WTC11 (cell line): ENCODE measurements at regions not wholly inside any gene's neighbourhood (a gene's known extent, or its start where the extent isn't known, plus 50 kb on each side); places are given as distances from the start of the nearest gene placed in this dataset.

Experiments
- ATAC-seq: fragments of 200-7000 bp; cut with Tn5 transposase; 2 replicates; pipeline ENCODE4 v1.10.0; 2021; ENCODE audit warnings: mild to moderate bottlenecking, moderate library complexity
- CTCF ChIA-PET: fragments of 300-600 bp; sonication (Branson Sonifier 250); formaldehyde crosslinking; loops from one replicate; lab custom pipeline; 2021; ENCODE audit warnings: antibody characterized with exemption; lab: Charles Lee
- POLR2A ChIA-PET: fragments of 350-600 bp; sonication (Branson Sonifier 250); formaldehyde crosslinking; loops from one replicate; lab custom pipeline; 2021; ENCODE audit warnings: antibody characterized with exemption; lab: Charles Lee
- DNase-seq: peaks from one replicate; pipeline ENCODE4 v3.0.0; 2021; ENCODE audit warnings: low spot score
- H3K27ac Mint-ChIP-seq: 2 replicates; pipeline ENCODE4 v1.8.0; 2021; ENCODE audit warnings: mixed read lengths
- H3K27me3 Mint-ChIP-seq: 2 replicates; pipeline ENCODE4 v1.8.0; 2021; ENCODE audit warnings: low read depth, mild to moderate bottlenecking, moderate library complexity, mixed read lengths
- H3K36me3 Mint-ChIP-seq: 2 replicates; pipeline ENCODE4 v1.8.0; 2021; ENCODE audit warnings: mixed read lengths
- H3K4me1 Mint-ChIP-seq: 2 replicates; pipeline ENCODE4 v1.8.0; 2022; ENCODE audit warnings: mixed read lengths
- H3K4me3 Mint-ChIP-seq: 2 replicates; pipeline ENCODE4 v1.8.0; 2021; ENCODE audit warnings: mild to moderate bottlenecking, moderate library complexity, mixed read lengths
- H3K9me3 Mint-ChIP-seq: 2 replicates; pipeline ENCODE4 v1.8.0; 2021; ENCODE audit warnings: mixed read lengths
- ESRRA ChIP-seq: sonication (generic); formaldehyde crosslinking; IDR thresholded peaks from 2 replicates; pipeline ENCODE4 v1.8.1; 2022; ENCODE audit warnings: mild to moderate bottlenecking, missing genetic modification reagents, borderline replicate concordance
- FOXJ3 ChIP-seq: sonication (generic); formaldehyde crosslinking; IDR thresholded peaks from 2 replicates; pipeline ENCODE4 v1.9.0; 2021; ENCODE audit warnings: missing genetic modification reagents, mild to moderate bottlenecking, borderline replicate concordance
- FOXP1 ChIP-seq: sonication (generic); formaldehyde crosslinking; IDR thresholded peaks from 2 replicates; pipeline ENCODE4 v1.8.0; 2022; ENCODE audit warnings: missing genetic modification reagents, mild to moderate bottlenecking, moderate library complexity, borderline replicate concordance
- GTF2I ChIP-seq: fragments of 250-450 bp; sonication (Bioruptor Pico); conservative IDR thresholded peaks from 2 replicates; pipeline ENCODE4 v1.4.0; 2021; ENCODE audit warnings: mild to moderate bottlenecking
- JAZF1 ChIP-seq: fragments of 250-450 bp; sonication (Bioruptor Pico); IDR thresholded peaks from 2 replicates; pipeline ENCODE4 v1.9.0; 2021; ENCODE audit warnings: moderate library complexity, mild to moderate bottlenecking, inconsistent platforms
- KAT7 ChIP-seq: sonication (generic); formaldehyde crosslinking; IDR thresholded peaks from 2 replicates; pipeline ENCODE4 v1.8.1; 2023; ENCODE audit warnings: missing genetic modification reagents, mild to moderate bottlenecking, borderline replicate concordance
- MYBL2 ChIP-seq: sonication (generic); formaldehyde crosslinking; IDR thresholded peaks from 2 replicates; pipeline ENCODE4 v1.8.1; 2023; ENCODE audit warnings: mild to moderate bottlenecking, moderate library complexity, missing genetic modification reagents
- NR1H2 ChIP-seq: sonication (generic); formaldehyde crosslinking; IDR thresholded peaks from 2 replicates; pipeline ENCODE4 v1.9.0; 2021; ENCODE audit warnings: mild to moderate bottlenecking, moderate library complexity, missing genetic modification reagents
- PRRX2 ChIP-seq: fragments of 250-450 bp; sonication (Bioruptor Pico); IDR thresholded peaks from 2 replicates; pipeline ENCODE4 v1.8.0; 2021; ENCODE audit warnings: mild to moderate bottlenecking
- SOX15 ChIP-seq: fragments of 250-450 bp; sonication (Bioruptor Pico); IDR thresholded peaks from 2 replicates; pipeline ENCODE4 v1.9.0; 2021; ENCODE audit warnings: mild to moderate bottlenecking
- TEAD1 ChIP-seq: sonication (generic); formaldehyde crosslinking; IDR thresholded peaks from 2 replicates; pipeline ENCODE4 v1.8.0; 2022; ENCODE audit warnings: mild to moderate bottlenecking, missing genetic modification reagents
- TEAD4 ChIP-seq: sonication (generic); formaldehyde crosslinking; IDR thresholded peaks from 2 replicates; pipeline ENCODE4 v1.8.0; 2022; ENCODE audit warnings: mild to moderate bottlenecking, missing genetic modification reagents
- ZNF121 ChIP-seq: sonication (generic); formaldehyde crosslinking; IDR thresholded peaks from 2 replicates; pipeline ENCODE4 v1.8.0; 2023; ENCODE audit warnings: missing genetic modification reagents
- ZNF232 ChIP-seq: sonication (generic); formaldehyde crosslinking; IDR thresholded peaks from 2 replicates; pipeline ENCODE4 v1.8.0; 2022; ENCODE audit warnings: mild to moderate bottlenecking, missing genetic modification reagents
- TF ChIP-seq, protein P1 (sequence below): sonication (generic); formaldehyde crosslinking; IDR thresholded peaks from 2 replicates; pipeline ENCODE4 v1.8.0; 2023; ENCODE audit warnings: missing genetic modification reagents, mild to moderate bottlenecking, borderline replicate concordance
- TF ChIP-seq, protein P2 (sequence below): fragments of 250-450 bp; sonication (Bioruptor Pico); IDR thresholded peaks from 2 replicates; pipeline ENCODE4 v1.9.0; 2021; ENCODE audit warnings: mild to moderate bottlenecking, borderline replicate concordance
- TF ChIP-seq, protein P3 (sequence below): sonication (generic); formaldehyde crosslinking; IDR thresholded peaks from 2 replicates; pipeline ENCODE4 v1.8.1; 2022; ENCODE audit warnings: low read depth, mild to moderate bottlenecking, moderate library complexity, missing genetic modification reagents, borderline replicate concordance
- TF ChIP-seq, protein P4 (sequence below): fragments of 250-450 bp; sonication (Bioruptor Pico); conservative IDR thresholded peaks from 2 replicates; pipeline ENCODE4 v1.9.0; 2021; ENCODE audit warnings: mild to moderate bottlenecking
- TF ChIP-seq, protein P5 (sequence below): fragments of 250-450 bp; sonication (Bioruptor Pico); IDR thresholded peaks from 2 replicates; pipeline ENCODE4 v1.8.0; 2021; ENCODE audit warnings: mild to moderate bottlenecking
- TF ChIP-seq, protein P6 (sequence below): sonication (generic); formaldehyde crosslinking; IDR thresholded peaks from 2 replicates; pipeline ENCODE4 v1.8.0; 2022; ENCODE audit warnings: mild to moderate bottlenecking, missing genetic modification reagents
- TF ChIP-seq, protein P7 (sequence below): sonication (generic); formaldehyde crosslinking; IDR thresholded peaks from 2 replicates; pipeline ENCODE4 v1.8.0; 2022; ENCODE audit warnings: mild to moderate bottlenecking, missing genetic modification reagents

DNA sequence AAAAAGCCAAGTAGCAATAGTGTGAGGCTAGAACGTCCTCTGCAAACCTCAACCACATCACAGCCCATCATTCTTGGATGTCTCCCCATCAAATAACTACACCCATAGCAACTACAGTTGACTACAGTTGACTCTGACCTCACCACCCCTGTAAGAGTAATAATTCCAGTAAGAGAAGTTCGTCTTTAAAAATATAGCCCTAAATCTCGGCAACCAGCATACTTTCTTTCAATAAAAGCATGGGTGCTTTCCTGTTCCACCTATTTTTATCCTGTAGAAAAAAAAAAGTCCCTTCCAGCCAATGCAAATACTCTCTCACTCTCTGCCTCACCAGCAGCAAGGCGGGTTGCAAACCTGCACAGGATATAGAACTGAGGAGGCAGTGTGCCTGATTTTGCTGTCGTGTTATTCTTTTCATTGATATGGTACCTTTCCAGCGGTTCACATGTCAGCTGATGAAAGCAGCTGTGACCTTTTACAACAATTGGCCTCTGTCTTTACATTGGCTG lies 187.5 kb upstream of the NFE2L3 start (continued):
- TF ChIP-seq, protein P1, sequence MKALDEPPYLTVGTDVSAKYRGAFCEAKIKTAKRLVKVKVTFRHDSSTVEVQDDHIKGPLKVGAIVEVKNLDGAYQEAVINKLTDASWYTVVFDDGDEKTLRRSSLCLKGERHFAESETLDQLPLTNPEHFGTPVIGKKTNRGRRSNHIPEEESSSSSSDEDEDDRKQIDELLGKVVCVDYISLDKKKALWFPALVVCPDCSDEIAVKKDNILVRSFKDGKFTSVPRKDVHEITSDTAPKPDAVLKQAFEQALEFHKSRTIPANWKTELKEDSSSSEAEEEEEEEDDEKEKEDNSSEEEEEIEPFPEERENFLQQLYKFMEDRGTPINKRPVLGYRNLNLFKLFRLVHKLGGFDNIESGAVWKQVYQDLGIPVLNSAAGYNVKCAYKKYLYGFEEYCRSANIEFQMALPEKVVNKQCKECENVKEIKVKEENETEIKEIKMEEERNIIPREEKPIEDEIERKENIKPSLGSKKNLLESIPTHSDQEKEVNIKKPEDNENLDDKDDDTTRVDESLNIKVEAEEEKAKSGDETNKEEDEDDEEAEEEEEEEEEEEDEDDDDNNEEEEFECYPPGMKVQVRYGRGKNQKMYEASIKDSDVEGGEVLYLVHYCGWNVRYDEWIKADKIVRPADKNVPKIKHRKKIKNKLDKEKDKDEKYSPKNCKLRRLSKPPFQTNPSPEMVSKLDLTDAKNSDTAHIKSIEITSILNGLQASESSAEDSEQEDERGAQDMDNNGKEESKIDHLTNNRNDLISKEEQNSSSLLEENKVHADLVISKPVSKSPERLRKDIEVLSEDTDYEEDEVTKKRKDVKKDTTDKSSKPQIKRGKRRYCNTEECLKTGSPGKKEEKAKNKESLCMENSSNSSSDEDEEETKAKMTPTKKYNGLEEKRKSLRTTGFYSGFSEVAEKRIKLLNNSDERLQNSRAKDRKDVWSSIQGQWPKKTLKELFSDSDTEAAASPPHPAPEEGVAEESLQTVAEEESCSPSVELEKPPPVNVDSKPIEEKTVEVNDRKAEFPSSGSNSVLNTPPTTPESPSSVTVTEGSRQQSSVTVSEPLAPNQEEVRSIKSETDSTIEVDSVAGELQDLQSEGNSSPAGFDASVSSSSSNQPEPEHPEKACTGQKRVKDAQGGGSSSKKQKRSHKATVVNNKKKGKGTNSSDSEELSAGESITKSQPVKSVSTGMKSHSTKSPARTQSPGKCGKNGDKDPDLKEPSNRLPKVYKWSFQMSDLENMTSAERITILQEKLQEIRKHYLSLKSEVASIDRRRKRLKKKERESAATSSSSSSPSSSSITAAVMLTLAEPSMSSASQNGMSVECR (CRISPR knock-in tag) = no peak
- TF ChIP-seq ZNF121 (CRISPR knock-in tag) = no peak
- no peak for TF ChIP-seq PRRX2 (CRISPR knock-in tag)
- no peak for TF ChIP-seq TEAD1 (CRISPR knock-in tag)
- TF ChIP-seq GTF2I (CRISPR knock-in tag) = no peak

DNA sequence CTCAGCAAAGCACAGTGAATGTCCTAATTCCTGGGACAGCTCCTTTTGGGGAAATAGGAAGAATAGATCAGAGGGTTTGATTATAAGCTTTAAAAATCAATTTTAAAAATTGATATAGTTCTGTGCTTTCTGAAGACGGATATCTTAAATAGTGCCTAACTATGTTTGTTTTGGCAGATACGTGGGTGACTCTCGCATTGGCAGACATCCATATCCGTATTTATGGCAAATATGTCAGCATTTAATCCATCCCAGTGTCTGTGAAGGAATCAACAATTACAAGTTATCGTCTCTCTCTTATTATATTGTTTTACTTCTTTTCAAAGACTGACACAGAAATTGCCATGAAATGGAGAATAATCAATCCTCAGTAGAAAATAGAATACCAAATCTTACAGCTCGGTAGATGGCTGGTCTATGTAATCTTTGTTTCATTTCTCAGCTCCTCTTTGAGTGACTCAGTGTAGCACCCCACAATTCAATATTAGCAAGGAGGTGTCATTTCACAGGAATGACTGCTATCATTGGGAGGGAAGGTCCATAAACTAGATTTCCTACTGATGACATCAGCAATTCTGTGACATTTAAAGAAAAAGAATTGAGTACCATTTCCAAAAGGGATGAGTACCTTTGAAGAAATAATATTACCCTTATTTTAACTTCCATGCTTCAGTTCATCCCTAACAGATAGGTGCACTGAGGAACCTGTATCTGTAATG lies 186.4 kb upstream of the NFE2L3 start:
- DNase-seq (no peak), ATAC-seq (no peak)
- POLR2A ChIA-PET = no interaction called here
- H3K27me3 Mint-ChIP-seq = peaks cover 3% of the 10 kb centered on the region; the same call in 1 of the 2 replicates
- no peak overlapping the region for H3K27ac Mint-ChIP-seq
- H3K4me1 Mint-ChIP-seq = no peaks in the 10 kb centered on the region; the same call in 1 of the 2 replicates
- CTCF ChIA-PET = no interaction called here
- H3K9me3 Mint-ChIP-seq = peaks cover 4% of the 10 kb centered on the region
- H3K4me3 Mint-ChIP-seq = no peak overlapping the region
- H3K36me3 Mint-ChIP-seq = no peaks in the 10 kb centered on the region
- TF ChIP-seq, protein P2, sequence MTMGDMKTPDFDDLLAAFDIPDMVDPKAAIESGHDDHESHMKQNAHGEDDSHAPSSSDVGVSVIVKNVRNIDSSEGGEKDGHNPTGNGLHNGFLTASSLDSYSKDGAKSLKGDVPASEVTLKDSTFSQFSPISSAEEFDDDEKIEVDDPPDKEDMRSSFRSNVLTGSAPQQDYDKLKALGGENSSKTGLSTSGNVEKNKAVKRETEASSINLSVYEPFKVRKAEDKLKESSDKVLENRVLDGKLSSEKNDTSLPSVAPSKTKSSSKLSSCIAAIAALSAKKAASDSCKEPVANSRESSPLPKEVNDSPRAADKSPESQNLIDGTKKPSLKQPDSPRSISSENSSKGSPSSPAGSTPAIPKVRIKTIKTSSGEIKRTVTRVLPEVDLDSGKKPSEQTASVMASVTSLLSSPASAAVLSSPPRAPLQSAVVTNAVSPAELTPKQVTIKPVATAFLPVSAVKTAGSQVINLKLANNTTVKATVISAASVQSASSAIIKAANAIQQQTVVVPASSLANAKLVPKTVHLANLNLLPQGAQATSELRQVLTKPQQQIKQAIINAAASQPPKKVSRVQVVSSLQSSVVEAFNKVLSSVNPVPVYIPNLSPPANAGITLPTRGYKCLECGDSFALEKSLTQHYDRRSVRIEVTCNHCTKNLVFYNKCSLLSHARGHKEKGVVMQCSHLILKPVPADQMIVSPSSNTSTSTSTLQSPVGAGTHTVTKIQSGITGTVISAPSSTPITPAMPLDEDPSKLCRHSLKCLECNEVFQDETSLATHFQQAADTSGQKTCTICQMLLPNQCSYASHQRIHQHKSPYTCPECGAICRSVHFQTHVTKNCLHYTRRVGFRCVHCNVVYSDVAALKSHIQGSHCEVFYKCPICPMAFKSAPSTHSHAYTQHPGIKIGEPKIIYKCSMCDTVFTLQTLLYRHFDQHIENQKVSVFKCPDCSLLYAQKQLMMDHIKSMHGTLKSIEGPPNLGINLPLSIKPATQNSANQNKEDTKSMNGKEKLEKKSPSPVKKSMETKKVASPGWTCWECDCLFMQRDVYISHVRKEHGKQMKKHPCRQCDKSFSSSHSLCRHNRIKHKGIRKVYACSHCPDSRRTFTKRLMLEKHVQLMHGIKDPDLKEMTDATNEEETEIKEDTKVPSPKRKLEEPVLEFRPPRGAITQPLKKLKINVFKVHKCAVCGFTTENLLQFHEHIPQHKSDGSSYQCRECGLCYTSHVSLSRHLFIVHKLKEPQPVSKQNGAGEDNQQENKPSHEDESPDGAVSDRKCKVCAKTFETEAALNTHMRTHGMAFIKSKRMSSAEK = no peak
- TF ChIP-seq, protein P3, sequence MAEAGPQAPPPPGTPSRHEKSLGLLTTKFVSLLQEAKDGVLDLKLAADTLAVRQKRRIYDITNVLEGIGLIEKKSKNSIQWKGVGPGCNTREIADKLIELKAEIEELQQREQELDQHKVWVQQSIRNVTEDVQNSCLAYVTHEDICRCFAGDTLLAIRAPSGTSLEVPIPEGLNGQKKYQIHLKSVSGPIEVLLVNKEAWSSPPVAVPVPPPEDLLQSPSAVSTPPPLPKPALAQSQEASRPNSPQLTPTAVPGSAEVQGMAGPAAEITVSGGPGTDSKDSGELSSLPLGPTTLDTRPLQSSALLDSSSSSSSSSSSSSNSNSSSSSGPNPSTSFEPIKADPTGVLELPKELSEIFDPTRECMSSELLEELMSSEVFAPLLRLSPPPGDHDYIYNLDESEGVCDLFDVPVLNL (CRISPR knock-in tag) = no peak
- TF ChIP-seq ESRRA (no peak), MYBL2 (CRISPR knock-in tag) (no peak), SOX15 (CRISPR knock-in tag) (no peak), NR1H2 (no peak), KAT7 (no peak), FOXJ3 (no peak), ZNF232 (CRISPR knock-in tag) (no peak), JAZF1 (no peak), TEAD4 (no peak), FOXP1 (no peak)
- TF ChIP-seq, protein P4, sequence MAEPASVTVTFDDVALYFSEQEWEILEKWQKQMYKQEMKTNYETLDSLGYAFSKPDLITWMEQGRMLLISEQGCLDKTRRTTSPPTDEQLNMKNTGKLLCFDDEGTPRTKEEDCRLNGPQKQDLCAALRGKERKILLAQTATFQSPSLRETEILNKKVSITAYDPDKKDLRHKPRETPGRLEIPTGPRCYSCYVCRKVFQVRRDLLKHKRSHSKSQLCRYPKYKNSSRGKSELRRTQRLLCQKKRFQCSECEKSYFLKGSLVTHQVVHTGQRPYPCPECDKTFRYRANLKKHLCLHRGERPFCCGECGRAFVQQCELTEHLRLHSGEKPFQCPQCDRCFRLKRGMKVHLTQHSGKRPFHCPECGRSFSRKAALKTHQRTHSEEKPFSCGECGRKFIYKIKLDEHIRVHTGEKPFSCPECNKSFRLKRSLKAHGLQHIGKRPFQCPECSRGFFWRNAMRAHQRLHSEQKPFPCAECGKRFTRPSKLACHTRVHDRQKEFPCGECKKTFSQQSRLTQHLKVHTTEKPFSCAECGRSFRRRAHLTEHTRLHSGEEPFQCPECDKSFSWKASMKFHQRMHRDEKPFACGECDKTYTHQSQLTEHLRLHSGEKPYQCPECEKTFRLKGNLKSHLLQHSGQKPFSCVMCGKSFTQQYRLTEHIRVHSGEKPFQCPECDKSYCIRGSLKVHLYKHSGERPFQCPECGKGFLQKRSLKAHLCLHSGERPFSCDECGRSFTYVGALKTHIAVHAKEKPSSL (CRISPR knock-in tag) = no peak
- TF ChIP-seq, protein P5, sequence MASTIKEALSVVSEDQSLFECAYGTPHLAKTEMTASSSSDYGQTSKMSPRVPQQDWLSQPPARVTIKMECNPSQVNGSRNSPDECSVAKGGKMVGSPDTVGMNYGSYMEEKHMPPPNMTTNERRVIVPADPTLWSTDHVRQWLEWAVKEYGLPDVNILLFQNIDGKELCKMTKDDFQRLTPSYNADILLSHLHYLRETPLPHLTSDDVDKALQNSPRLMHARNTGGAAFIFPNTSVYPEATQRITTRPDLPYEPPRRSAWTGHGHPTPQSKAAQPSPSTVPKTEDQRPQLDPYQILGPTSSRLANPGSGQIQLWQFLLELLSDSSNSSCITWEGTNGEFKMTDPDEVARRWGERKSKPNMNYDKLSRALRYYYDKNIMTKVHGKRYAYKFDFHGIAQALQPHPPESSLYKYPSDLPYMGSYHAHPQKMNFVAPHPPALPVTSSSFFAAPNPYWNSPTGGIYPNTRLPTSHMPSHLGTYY = no peak
- TF ChIP-seq, protein P6, sequence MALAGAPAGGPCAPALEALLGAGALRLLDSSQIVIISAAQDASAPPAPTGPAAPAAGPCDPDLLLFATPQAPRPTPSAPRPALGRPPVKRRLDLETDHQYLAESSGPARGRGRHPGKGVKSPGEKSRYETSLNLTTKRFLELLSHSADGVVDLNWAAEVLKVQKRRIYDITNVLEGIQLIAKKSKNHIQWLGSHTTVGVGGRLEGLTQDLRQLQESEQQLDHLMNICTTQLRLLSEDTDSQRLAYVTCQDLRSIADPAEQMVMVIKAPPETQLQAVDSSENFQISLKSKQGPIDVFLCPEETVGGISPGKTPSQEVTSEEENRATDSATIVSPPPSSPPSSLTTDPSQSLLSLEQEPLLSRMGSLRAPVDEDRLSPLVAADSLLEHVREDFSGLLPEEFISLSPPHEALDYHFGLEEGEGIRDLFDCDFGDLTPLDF (CRISPR knock-in tag) = no peak
- TF ChIP-seq, protein P7, sequence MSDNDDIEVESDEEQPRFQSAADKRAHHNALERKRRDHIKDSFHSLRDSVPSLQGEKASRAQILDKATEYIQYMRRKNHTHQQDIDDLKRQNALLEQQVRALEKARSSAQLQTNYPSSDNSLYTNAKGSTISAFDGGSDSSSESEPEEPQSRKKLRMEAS (CRISPR knock-in tag) = no peak
